ENCODE measurements at regions not wholly inside any gene's neighbourhood (a gene's known extent, or its start where the extent isn't known, plus 50 kb on each side); places are given as distances from the start of the nearest gene placed in this dataset.

DNA sequence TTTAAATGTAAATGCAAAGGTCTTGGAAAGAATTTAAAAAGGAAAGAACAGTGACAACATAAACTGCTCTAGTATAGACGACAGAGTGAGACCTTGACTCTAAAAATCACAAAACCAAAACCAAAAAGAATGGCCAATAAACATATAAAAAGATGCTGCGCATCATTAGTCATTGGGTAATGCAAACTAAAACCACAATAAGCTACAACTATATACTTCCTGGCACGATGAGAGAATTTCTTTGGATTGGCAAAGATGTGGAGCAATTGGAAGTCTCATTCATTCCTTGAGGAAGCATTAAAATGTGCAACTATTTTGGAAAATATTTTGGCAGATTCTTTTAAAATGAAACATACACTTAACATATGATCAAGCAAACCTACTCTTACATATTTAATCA is 98.7 kb upstream of the ZPLD1 start:
- TF ChIP-seq, protein P1, sequence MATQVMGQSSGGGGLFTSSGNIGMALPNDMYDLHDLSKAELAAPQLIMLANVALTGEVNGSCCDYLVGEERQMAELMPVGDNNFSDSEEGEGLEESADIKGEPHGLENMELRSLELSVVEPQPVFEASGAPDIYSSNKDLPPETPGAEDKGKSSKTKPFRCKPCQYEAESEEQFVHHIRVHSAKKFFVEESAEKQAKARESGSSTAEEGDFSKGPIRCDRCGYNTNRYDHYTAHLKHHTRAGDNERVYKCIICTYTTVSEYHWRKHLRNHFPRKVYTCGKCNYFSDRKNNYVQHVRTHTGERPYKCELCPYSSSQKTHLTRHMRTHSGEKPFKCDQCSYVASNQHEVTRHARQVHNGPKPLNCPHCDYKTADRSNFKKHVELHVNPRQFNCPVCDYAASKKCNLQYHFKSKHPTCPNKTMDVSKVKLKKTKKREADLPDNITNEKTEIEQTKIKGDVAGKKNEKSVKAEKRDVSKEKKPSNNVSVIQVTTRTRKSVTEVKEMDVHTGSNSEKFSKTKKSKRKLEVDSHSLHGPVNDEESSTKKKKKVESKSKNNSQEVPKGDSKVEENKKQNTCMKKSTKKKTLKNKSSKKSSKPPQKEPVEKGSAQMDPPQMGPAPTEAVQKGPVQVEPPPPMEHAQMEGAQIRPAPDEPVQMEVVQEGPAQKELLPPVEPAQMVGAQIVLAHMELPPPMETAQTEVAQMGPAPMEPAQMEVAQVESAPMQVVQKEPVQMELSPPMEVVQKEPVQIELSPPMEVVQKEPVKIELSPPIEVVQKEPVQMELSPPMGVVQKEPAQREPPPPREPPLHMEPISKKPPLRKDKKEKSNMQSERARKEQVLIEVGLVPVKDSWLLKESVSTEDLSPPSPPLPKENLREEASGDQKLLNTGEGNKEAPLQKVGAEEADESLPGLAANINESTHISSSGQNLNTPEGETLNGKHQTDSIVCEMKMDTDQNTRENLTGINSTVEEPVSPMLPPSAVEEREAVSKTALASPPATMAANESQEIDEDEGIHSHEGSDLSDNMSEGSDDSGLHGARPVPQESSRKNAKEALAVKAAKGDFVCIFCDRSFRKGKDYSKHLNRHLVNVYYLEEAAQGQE (IDR thresholded peaks at IDR 0.05; ENCODE audit: insufficient replicate concordance, low read depth), result no peak
- no peak for TF ChIP-seq POLR2AphosphoS5 (IDR thresholded peaks at IDR 0.05; ENCODE audit: low read depth)
- TF ChIP-seq SPI1 (IDR thresholded peaks at IDR 0.05; ENCODE audit: borderline replicate concordance, low read depth), result no peak
- TF ChIP-seq, protein P2, sequence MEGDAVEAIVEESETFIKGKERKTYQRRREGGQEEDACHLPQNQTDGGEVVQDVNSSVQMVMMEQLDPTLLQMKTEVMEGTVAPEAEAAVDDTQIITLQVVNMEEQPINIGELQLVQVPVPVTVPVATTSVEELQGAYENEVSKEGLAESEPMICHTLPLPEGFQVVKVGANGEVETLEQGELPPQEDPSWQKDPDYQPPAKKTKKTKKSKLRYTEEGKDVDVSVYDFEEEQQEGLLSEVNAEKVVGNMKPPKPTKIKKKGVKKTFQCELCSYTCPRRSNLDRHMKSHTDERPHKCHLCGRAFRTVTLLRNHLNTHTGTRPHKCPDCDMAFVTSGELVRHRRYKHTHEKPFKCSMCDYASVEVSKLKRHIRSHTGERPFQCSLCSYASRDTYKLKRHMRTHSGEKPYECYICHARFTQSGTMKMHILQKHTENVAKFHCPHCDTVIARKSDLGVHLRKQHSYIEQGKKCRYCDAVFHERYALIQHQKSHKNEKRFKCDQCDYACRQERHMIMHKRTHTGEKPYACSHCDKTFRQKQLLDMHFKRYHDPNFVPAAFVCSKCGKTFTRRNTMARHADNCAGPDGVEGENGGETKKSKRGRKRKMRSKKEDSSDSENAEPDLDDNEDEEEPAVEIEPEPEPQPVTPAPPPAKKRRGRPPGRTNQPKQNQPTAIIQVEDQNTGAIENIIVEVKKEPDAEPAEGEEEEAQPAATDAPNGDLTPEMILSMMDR (IDR thresholded peaks at IDR 0.05; ENCODE audit: insufficient read depth, low read length), result no peak
- TF ChIP-seq GABPA (IDR thresholded peaks at IDR 0.05; ENCODE audit: low read depth), result no peak
- no peak overlapping the region for H3K27ac ChIP-seq (replicated peaks)
- H3K4me3 ChIP-seq (replicated peaks; ENCODE audit: insufficient read depth, low read length), result no peak overlapping the region
- H3K27me3 ChIP-seq (ENCODE audit: insufficient read depth, poor library complexity, severe bottlenecking), result no peaks in the 10 kb centered on the region
- no peak for DNase-seq (ENCODE audit: low read depth in 1 of 2, low spot score in 1 of 2)

DNA sequence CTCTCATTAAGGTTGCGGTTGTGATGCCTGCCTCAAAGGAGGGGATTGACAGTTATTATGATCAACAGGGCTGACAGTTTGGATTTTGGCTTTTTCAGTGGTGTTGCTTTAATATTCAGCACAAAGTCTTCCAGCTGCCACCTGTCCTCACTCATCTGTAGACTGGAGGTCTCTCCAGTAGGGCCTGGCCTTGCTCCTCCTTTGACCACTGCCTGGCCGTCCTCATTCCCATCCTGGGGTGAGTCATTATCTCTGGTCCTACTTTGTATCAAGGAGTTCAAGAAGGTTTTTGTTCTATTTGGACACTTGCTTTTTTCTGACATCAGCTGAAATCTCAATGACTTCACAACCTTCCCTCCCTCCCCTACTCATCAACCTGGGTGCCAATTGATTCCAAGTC is 95.1 kb upstream of the ZPLD1 start:
- DNase-seq (ENCODE audit: low read depth in 1 of 2, low spot score in 1 of 2), result no peak
- Histone ChIP-seq H3K27me3 (ENCODE audit: insufficient read depth, poor library complexity, severe bottlenecking) (no peaks in the 10 kb centered on the region), H3K4me3 (replicated peaks; ENCODE audit: insufficient read depth, low read length) (no peak overlapping the region), H3K27ac (replicated peaks) (no peak overlapping the region)
- TF ChIP-seq, protein P2 (IDR thresholded peaks at IDR 0.05; ENCODE audit: insufficient read depth, low read length), result no peak
- TF ChIP-seq POLR2AphosphoS5 (IDR thresholded peaks at IDR 0.05; ENCODE audit: low read depth) (no peak), GABPA (IDR thresholded peaks at IDR 0.05; ENCODE audit: low read depth) (no peak)
- TF ChIP-seq, protein P1 (IDR thresholded peaks at IDR 0.05; ENCODE audit: insufficient replicate concordance, low read depth), result no peak

DNA sequence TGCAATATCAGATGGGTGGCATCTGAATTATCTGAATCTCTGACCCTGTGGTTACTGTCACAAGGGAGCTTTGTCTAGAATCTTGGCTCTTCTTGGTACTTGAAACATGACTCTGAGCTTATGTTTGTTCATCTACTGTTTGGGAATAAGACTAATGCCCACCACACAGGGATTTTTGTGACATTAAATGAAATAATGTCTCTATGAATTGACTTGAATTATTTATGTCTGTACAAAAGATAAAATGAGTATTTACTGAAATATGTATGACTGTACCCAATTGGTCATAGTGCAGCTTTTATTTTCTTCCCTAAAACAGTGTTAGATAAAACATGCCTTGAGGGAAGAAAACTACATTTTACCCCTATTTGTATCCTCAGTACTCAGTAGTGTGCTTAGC is 87.9 kb upstream of the ZPLD1 start:
- no peak for DNase-seq (ENCODE audit: low read depth in 1 of 2, low spot score in 1 of 2)
- no peaks in the 10 kb centered on the region for H3K27me3 ChIP-seq (ENCODE audit: insufficient read depth, poor library complexity, severe bottlenecking)
- TF ChIP-seq POLR2AphosphoS5 (IDR thresholded peaks at IDR 0.05; ENCODE audit: low read depth) (no peak), SPI1 (IDR thresholded peaks at IDR 0.05; ENCODE audit: borderline replicate concordance, low read depth) (no peak), GABPA (IDR thresholded peaks at IDR 0.05; ENCODE audit: low read depth) (no peak)
- TF ChIP-seq, protein P2 (IDR thresholded peaks at IDR 0.05; ENCODE audit: insufficient read depth, low read length), result no peak
- TF ChIP-seq, protein P1 (IDR thresholded peaks at IDR 0.05; ENCODE audit: insufficient replicate concordance, low read depth), result no peak
- H3K27ac ChIP-seq (replicated peaks), result no peak overlapping the region
- no peak overlapping the region for H3K4me3 ChIP-seq (replicated peaks; ENCODE audit: insufficient read depth, low read length)

All from HL-60 (cell line).